HuH-7 (cell line): ENCODE measurements at regions not wholly inside any gene's neighbourhood (a gene's known extent, or its start where the extent isn't known, plus 50 kb on each side); places are given as distances from the start of the nearest gene placed in this dataset.

Experiments
- DNase-seq: peaks from one replicate; pipeline ENCODE4 v3.0.0; 2011; ENCODE audit warnings: low spot score

GRCh38 chr6:114785235-114786127 lies 442.7 kb upstream of the HS3ST5 start:
- DNase-seq = no peak

GRCh38 chr6:114783783-114784182 lies 441.0 kb upstream of the HS3ST5 start:
- DNase-seq = no peak

- no peak for DNase-seq
Observed at GRCh38 chr6:114783083-114783482, 440.3 kb upstream of the HS3ST5 start.

GRCh38 chr6:114764866-114765265 lies 422.0 kb upstream of the HS3ST5 start:
- no peak for DNase-seq

DNA sequence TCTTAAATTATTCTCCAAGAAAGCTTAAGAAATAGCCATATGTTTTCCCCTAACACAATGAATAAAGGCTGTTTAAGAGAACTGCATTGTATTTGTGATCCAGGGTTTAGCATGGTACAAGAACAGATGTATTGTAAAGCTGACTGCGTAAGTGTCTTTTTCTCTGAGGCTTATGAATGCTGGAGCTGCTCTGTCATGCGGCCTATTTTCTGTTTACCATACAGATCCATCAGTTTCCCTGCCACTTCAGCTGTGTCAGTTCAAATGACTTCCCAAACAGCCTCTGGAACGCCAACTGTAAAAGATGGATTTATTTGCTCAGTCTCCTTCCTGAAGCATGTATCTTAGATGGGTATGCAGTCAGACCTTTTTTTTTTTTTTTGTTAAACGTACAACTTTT lies 419.3 kb upstream of the HS3ST5 start:
- no peak for DNase-seq

DNA sequence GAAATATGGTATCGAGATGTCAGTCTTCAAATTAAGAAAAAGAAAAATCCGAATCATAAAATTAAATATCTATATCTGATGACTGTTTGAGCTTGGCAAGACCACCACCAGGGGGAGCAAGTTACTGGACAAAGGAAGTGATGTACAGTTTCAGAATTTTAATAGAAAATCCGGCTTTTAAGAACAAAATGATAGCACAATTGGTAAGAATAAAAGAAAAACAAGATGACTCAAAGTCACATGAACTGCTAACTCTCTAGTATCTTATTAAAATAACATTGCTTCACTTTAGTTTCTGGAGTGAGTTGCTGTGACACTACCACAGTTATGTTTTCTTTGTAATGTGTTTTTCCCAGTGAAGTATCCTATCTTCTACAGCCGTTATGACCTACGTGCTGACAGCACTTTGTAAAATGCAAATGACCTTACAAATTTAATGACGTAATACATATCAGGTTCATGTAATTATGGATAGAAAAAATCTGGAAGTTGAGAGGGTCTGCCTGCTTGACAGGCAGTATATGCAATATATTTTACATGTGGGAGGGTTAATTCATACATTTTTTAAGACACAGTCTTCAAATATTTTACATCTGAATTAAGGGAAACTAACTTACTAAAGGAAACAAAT lies 405.3 kb upstream of the HS3ST5 start:
- DNase-seq = no peak

GRCh38 chr6:114740547-114740946 lies 397.7 kb upstream of the HS3ST5 start:
- no peak for DNase-seq

GRCh38 chr6:114739656-114740055 lies 396.8 kb upstream of the HS3ST5 start:
- no peak for DNase-seq

DNA sequence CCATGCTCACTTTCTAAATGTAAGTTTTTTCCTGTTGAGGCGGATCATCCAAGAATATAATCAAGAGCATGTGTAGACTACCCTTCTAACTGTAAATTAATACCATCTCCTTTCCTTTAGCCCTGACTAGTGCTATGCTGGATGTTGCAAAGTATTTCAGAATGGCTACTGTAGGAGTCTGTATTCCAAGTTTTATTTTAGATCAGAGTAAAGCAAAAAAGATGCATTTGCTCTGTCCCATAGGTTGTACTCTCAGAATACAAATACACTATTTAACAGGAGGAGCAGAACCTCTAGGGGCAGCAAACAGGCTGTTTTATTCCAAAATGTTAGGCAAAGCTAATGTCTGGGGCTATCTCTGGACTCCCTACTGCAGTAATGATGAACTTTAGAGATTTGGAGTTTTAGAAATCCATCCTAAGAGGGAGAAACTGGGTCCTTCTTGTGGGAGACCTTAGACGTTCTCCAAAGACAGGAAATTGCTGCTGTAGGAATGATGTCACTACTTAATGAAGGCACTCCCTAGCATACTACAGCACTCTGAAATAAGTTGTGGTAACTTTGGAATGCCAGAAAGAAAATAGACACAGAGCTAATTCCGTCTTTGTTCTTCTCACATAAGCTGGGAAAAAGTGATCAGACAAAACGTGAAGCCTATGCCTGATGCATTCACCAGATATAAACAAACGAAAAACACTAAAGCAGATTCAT lies 392.4 kb upstream of the HS3ST5 start:
- DNase-seq = no peak

- no peak for DNase-seq
Observed at GRCh38 chr6:114733596-114733995, 390.8 kb upstream of the HS3ST5 start.

GRCh38 chr6:114718716-114719270 lies 376.0 kb upstream of the HS3ST5 start:
- no peak for DNase-seq

GRCh38 chr6:114718186-114718585 lies 375.4 kb upstream of the HS3ST5 start:
- DNase-seq = no peak

DNA sequence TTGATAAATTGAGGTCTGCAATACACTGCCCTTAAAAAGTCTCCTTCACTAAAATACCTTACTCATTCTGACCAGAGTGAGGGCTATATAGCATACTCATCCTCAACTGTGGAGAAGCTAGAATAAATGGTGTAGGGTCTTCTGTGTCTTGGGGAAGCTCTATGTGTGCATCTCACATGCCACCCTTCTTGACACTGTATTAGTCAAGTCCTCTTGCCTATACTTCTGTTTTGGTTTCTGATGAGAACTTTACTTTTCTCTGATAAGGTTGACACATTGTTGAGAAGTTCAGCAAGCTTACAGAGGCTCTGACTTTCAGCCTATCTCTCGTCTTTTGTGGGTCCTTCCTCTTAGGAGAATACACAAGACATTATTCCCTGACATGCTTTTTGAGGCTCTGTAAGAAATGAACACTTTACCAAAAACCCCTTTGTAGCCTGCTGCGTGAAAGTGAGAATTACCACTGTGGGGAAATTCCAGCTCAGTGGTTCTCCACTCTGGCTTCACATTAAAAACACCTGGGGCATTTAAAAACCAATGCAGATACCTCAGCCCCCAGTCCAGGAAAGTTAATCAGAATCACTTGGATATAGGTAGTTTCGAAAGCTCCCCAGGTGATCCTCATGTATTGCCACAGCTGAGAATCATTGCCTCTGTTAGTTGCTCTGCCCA lies 372.1 kb upstream of the HS3ST5 start:
- no peak for DNase-seq

DNA sequence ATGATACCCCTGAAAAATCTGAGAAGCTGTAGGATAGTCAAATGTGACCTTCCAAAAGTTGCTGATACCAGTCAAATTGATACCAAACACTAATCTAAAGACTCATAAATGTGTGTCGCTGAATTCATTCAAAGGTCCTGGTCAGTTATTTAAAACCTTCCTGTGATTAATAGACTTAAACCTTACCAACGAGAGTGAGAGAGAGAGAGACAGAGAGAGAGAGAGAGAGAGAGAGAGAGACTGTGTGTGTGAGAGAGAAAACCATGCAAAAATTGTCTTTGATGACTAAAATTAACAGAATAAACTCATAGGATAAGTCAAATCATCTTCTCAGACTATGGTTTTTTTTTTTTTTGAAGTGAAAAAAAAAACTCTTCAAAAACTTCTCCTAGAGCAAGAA lies 370.9 kb upstream of the HS3ST5 start:
- no peak for DNase-seq

DNA sequence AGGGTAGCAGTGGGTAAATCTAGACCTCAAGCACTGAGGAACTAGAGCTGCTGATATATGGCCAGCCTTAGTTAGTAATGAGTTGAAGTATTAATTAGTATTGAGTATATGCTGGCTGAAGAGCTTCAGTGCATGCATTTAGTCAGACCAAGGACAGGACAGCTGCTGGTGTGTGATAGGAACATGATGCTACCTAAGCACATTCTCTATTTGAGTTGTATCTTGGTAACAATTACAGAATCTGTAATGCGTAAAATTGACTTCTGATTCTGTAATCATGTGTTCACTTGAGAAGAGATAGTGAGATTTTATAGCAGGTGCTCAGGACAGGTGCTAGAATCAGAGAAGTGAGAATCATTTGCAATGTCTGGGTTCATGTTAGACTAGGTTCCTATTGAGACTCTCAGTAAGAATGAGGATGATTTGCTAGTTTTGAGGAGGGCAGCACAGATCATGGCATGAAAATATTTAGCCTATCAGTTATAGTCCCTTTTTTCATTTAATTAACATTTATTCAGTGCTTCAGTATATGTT lies 369.4 kb upstream of the HS3ST5 start:
- no peak for DNase-seq

DNA sequence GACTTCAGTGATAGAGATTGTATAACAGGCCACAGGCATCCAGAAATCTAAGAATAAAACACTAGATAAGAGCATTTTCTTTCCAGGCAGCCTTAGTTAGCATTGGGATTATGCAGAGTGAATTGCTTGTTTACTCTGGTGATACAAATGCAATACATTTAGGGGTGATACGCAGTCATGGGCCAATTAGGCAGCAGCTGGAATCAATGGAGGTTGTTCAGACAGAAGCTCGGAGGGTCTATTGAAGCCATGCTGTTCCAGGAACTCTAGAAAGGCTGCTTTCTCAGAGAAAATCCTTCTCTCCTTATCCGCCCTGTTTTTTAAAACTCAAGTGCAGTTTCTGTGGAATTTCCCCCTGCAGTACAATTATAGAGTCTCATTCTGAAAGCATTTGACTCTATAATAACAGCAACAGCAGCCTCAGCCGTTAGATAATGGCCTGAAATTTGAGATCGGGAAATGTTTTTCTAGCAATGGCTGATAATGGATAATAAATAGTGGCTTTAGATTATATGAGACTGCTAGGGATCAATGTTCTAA lies 364.3 kb upstream of the HS3ST5 start:
- peak; percentile 17 for DNase-seq

GRCh38 chr6:114690625-114691024 lies 347.8 kb upstream of the HS3ST5 start:
- no peak for DNase-seq

- DNase-seq = no peak
Observed at GRCh38 chr6:114659513-114659912, 316.7 kb upstream of the HS3ST5 start.

DNA sequence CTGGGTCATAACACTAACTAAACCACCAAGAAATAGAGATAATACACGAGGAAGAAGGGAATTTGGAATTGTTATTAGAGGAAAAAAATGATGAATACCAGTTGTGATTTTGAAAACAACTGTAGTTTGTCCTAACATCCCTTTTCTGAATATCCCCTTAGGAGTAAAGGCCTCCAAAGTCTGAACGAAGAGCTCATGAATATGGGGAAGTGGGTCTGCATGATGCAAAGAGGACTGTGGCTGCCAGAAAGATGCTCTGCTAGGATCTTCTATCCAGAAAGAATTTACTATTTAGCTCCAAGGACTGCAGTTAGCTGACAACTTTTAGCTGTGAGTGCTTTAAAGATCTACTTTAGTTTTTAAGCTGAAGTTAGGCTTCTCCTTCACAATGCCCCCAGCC lies 308.8 kb upstream of the HS3ST5 start:
- no peak for DNase-seq

DNA sequence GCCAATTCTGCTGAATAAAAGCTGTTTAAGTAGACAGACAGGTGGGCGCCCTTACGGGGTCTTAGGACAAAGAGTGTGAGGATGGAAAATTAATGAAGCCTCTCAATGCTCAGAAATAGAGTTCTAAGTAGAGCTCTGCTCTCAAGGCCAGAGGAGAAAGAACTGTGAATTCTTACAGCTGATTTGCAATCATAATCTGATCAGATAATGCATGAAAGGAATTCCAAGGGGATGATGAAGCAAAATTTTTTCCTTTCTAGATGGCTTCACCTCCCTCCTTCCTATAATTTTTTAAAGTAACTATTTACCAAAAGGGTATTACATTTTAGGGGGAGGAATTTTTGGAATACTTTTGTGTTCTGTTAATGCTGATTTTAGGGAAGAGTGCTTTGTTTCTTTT lies 308.1 kb upstream of the HS3ST5 start:
- no peak for DNase-seq

DNA sequence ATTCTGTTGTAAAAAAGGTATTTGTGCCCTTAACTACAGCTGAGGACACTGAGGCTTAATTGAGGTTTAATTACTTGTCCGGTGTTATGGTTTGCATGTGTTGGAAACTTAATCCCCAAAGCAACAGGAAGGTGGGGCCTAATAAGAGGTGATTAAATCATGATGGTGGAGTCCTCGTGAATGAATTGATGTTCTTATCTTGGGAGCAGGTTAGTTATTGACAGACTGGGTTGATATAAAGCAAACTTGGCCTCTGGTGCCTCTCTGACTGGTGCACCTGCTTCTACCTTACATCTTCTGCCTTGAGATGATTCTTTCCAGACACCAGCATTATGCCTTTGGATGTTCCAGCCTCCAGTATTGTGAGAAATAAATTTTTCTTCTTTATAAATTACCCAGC lies 306.5 kb upstream of the HS3ST5 start:
- no peak for DNase-seq

DNA sequence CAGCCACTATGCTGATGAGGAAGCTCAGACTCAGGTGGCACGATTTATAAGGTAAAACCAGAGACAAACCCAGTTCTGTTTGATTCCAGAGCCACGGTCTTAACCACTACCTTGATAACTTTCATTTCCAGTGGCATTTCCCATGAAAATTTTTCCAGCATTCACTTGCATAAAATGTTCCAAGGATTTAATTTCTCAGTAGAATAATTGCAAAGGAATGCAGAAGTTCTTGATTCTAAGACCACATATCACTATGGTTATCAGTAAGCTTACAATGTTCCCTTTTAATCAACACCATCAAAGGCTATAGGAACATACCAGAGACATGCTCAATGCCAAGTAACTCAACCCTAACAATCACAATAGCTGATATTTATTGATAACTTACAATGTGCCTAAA lies 306.0 kb upstream of the HS3ST5 start:
- no peak for DNase-seq
